ENCODE measurements at regions not wholly inside any gene's neighbourhood (a gene's known extent, or its start where the extent isn't known, plus 50 kb on each side); places are given as distances from the start of the nearest gene placed in this dataset.
"Not testable (repeated sequence)": the region's sequence is repeated elsewhere in the genome, so short reads cannot be mapped to it uniquely, and the experiment has no call there.

GRCh38 chr9:28105001-28105400, 531.7 kb upstream of the C9orf72 start:
- DNase-seq (ENCODE audit: low spot score), result no peak

GRCh38 chr9:28120184-28120583, 546.9 kb upstream of the C9orf72 start:
- no peak for DNase-seq (ENCODE audit: low spot score)

DNA sequence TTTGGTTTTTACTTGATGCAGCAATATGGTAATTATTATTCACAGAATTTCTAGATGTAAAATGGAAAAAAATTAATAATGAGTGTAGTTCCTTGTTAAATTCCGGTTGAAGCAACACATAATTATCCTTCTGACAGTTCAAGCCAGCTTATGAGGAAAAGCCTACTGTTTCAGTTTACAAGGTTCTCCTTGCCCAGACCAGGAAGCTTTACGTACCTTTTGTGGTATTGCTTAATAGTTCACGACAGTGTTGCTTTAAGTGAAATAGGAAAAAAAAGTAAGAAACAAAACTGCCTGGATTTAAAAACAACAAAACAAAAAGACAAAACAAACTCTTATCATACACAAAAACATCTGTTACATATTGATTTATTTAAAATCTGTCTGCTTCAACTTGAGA, 547.3 kb upstream of the C9orf72 start:
- no peak for DNase-seq (ENCODE audit: low spot score)

DNA sequence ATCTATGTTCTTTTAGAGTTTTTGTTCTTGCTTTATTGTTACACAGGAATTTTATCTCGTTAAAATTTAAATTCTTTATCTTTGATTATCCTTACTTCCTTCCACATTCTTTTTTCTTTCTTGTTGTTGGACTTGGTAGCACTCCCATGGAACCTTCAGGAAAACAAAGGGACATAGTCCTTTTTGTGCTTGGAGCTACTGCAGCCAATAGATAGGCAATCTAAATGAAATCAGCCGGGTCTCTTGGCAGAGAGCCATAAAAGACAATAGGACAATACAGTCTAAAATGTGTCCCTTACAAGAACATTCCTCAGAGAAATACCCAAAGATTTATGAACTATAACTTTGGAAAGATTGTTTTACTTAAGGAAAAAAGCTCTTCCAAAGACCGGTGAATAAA, 548.1 kb upstream of the C9orf72 start:
- no peak for DNase-seq (ENCODE audit: low spot score)

DNA sequence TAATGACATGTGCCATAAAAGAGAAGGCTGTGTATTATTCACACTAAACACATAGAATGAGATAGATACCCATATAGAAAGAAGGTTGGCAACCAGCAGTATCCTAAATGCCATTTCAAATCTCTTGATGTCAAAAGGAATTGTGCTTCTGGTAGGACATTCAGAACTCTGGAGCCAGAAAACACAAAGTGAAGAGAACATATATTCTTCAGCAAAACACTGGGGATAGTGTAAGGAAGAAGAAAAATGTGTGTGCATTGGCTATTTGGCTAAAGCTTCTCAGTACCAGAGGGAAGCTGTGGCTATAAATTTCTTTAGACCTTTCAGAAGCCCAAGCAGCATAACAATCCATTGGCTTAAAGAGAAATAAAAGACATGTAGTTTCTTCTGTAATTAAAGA, 551.6 kb upstream of the C9orf72 start:
- no peak for DNase-seq (ENCODE audit: low spot score)

DNA sequence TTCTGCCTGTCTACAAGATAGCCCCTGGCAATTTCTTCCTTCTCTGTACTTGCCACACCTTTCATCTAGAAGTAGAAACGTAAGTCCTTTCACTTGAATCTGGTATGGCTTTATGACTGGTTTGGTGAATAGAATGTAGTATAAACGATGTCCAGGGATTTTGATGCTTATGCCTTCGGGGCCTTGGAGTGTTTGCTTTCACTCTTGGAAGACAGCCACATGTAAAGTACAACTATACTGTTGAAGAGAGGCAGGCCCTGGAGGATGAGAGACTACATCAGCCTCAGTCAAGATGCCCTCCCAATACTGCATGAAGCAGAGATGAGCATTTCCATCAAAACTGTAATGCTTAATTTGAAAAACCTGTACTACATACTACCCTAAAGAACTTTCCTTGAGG, 553.8 kb upstream of the C9orf72 start:
- DNase-seq (ENCODE audit: low spot score), result no peak

DNA sequence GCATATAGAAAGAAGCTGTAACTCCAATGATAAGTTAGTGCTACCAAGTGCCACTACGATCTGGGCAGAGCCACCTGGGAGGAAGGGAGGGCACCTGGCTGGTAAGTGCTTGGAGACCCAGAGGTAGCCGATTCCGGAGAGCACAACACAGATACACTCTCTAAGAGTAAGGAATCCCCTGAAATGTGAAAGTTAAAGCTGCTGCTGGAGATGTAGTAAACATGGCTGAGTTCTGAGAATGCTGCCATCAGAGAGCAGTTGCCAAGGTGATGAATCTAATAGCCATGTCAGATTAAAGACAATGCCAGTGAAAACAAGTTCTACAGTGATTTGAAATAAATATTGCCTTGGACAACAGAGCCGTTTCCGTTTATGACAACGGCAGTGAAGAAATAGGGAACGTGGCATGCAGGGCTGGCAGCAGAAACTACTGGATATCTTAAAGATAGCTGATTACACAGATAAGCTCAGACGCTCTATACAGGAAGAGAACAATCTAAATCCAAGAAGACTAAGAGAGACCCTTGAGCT, 561.2 kb upstream of the C9orf72 start:
- no peak for DNase-seq (ENCODE audit: low spot score)

- no peak for DNase-seq (ENCODE audit: low spot score)
Observed at GRCh38 chr9:28135549-28135948, 562.3 kb upstream of the C9orf72 start.

DNA sequence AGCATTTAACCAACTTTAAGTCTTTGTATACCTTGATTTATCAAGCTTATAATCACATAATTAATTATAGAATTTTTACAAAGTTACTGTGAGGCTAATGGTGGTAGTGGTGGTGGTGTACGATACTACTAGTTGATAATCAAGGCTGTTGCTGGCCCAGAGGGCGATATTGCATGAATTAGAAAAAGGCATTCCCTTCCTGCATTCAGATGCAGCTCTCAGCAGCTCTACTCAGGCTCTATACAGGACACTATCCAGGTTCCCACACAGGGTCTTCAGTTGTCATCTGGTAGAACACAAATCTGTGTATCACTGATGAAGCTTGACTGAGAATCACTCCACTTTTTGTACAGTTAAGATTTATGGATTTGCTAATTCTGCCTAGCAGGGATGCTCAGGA, 562.8 kb upstream of the C9orf72 start:
- DNase-seq (ENCODE audit: low spot score), result no peak

DNA sequence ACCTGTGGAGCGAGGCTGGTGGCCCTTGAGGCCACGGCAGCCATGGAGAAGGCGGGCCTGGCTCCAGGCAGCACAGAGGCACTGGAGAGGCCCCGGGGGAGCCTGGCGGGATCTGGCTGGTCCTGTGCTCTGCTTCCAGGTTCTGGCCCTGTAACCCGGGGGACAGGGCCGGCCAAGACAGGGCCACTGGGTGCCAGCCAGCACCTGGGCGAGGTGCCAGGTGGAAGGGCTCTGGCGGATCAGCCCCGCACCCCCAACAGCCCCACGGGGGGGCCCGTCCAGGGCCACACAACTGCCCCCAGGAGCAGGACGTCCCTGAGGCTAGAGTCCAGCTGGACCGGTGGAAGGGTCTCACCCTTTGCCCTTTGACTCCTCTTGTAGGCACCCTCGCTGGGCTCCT, 574.1 kb upstream of the C9orf72 start:
- not testable (repeated sequence) for DNase-seq (ENCODE audit: low spot score)

DNA sequence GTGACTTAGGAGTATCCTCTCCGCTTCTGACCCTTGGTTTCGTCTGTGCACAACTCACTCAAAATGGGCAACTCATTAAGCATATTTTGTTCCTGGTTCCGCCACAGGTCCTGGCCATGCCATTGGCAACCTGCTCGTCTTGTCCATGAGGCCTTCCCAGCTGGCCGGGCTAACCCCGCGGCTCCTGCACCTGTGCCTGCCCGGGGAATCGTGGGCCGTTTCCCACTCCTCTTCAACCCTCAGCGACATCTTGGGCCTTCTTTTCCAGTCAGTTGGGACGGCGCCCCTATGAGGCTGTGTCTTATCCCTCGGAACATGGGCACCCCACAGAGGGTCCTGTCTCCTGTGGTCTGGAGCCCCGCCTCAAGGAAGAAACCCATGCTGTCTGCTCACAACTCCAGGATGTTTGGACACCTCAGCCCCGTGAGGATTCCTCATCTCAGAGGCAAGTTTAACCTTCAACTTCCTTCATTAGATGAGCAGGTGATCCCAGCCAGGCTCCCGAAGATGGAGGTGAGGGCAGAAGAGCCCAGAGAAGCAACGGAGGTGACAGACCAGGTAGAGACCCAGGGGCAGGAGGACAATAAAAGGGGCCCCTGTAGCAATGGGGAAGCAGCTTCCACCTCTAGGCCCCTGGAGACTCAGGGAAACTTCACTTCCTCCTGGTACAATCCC, 574.8 kb upstream of the C9orf72 start:
- not testable (repeated sequence) for DNase-seq (ENCODE audit: low spot score)

DNA sequence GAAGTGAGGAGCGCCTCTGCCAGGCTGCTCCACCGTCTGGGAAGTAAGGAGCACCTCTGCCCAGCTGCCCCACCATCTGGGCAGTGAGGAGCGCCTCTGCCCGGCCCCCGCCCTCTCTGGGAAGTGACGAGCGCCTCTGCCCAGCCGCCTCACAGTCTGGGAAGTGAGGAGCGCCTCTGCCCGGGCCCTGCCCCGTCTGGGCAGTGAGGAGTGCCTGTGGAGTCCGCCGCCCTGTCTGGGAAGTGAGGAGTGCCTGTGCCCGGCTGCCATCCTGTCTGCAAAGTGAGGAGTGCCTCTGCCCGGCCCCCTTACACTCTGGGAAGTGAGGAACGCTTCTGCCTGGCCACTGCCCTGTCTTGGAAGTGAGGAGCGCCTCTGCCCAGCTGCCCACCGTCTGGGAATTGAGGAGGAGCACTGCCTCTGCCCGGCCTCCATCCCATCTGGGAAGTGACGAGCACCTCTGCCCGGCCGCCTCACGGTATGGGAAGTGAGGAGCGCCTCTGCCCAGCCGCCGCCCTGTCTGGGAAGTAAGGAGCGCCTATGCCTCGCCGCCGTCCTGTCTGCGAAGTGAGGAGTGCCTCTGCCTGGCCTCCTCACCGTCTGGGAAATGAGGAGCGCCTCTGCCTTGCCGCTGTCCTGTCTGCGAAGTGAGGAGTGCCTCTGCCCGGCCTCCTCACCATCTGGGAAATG, 576.2 kb upstream of the C9orf72 start:
- DNase-seq (ENCODE audit: low spot score), result not testable (repeated sequence)

- DNase-seq (ENCODE audit: low spot score), result no peak
Observed at GRCh38 chr9:28155067-28155466, 581.8 kb upstream of the C9orf72 start.

DNA sequence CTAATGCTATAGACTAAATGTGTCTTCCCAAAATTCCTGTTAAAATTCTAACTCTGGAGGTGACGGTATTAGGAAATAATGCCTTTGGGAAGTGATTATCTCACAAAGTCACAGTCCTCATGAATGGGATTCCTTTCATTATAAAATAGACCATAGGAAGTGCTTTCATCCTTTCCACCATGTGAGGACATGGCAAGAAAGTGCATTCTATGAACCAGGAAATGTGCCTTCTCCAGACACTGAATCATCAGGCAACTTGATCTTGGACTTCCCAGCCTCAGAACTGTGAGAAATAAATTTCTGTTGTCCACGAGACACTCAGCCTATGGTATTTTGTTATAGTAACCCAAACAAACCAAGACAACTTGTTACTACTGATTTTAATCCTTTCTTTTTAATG, 582.4 kb upstream of the C9orf72 start:
- no peak for DNase-seq (ENCODE audit: low spot score)

DNA sequence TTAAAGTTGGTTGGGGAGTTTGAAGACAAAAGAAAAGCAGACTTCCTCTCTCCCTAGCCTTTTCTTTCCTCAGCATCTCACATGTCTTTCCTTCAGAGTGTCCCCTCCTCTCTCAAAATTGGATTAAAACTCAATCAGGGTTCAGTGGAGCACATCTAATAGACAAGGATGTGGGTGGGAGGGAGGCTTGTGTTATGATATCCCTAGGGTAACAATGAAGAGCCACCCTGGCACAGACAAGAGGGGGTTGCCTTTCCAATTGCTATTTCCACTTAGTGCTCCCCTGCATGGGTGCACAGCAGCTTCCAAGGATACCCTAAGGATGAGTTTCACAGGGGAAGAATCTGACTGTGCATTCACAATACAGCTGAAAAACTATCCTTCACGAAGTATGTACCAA, 585.2 kb upstream of the C9orf72 start:
- DNase-seq (ENCODE audit: low spot score), result no peak

DNA sequence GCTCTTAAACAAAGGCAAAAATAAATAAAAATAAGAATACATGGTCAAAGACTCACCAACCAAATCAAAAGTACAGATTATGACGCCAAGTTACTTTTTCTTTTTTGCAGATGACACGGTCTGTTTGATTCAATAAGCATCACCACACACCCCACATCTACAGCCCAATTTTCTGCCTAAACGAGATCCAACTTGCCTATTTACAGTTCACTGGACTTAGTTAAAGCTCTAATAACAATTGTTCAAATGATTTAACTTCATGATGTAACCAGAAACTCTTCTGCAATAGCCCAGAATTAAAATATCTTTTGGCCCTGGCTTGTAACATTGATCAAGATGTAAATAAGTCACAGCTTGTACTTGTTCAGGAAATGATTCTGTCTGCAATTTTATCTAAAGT, 590.3 kb upstream of the C9orf72 start:
- DNase-seq (ENCODE audit: low spot score), result no peak

GRCh38 chr9:28166179-28166578, 592.9 kb upstream of the C9orf72 start:
- no peak for DNase-seq (ENCODE audit: low spot score)

DNA sequence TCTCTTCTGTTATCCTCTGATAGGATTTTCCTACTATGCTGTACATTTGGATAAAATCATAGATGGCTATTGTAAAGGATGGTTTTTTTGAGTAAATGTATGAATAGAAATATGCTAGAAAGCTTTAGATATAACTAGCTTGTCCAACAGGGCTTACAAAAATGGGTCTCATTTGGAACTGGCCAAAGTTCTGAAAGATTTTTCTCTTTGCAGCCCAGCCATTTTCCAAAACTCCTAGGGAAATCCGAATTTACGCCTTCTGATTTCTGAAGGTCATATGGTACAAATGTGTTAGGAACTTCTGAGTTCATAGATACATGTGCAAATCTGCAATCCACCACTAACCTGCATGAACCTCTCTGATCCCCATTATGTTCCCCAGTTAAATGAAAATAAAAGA, 603.9 kb upstream of the C9orf72 start:
- no peak for DNase-seq (ENCODE audit: low spot score)

DNA sequence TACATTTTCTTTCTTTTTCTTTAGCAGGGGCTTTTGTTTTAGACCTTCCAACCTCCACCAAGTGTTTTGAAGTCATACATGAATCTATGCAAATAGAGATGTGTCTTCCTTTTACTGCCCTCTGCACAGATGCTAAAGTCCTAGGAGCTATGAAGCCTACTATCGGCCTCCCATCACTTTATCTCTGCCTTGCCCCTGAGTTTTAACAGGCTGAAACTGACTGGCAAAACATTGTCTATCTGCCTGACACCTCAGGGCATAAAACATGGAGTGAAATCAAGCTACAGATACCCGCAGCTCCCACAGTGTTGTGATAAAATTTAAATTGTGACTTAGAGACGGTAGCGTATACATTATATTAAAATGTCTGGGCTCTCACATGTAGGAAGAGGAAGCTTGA, 604.6 kb upstream of the C9orf72 start:
- no peak for DNase-seq (ENCODE audit: low spot score)

GRCh38 chr9:28179893-28180292, 606.6 kb upstream of the C9orf72 start:
- no peak for DNase-seq (ENCODE audit: low spot score)

DNA sequence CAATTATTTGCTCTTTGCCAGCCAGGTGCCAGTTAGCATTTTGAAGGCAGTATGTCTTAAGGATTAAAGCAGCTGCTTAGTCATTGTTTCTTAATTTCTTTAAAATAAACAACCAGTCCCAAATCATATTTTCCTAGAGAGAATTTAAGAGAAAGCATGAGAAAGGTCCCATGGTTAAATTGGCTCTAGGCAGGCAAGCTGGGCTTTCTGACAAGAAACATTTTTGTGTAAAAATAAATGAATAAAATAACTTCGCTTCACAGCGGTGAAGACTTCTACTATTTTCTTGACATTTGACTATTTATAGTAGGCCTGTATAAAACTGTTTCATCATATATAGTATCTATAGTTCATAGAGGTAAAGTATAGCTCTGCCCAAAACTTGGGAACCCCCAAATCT, 617.7 kb upstream of the C9orf72 start:
- DNase-seq (ENCODE audit: low spot score), result no peak

GRCh38 chr9:28197653-28198052, 624.4 kb upstream of the C9orf72 start:
- DNase-seq (ENCODE audit: low spot score), result no peak

DNA sequence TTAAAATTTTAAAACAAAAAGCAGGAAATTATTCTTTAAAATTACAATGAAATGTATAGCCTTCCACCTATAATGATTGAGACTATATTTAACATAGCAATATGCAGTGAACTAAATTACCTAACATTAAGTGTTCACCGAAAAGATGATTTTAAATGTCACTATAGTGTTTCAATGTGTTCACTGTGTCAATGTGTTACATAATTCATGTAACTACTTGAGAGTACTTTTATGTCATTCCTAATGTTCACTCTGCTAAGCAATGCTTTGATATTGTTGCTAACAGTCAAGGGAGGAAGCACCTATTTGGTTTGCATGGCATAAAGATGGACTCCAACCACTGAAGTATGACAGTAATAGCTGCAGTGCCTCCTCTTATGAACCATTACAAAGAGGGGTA, 629.8 kb upstream of the C9orf72 start:
- no peak for DNase-seq (ENCODE audit: low spot score)

DNA sequence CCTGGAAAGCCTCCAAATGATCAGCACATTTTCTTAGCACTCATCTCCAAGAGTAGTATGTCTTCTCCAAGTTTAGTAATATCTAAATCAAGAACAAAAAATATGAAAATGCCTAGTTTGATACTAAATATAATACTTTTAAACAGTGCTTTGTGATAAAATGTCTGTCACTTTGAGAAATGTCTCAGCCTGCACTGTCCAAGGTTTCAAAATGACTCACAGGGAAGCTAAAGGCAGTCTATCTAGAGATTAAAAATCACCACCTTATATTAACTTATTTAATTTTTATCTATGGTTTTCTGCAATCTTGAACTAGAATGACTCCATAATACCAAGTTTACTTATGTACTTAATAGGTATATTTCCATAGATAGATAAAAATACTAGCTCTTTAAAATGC, 633.0 kb upstream of the C9orf72 start:
- no peak for DNase-seq (ENCODE audit: low spot score)

Measured in HuH-7.5 (cell line).